Breast epithelium (tissue), 4 donors: ENCODE measurements at regions not wholly inside any gene's neighbourhood (a gene's known extent, or its start where the extent isn't known, plus 50 kb on each side); places are given as distances from the start of the nearest gene placed in this dataset.

ENCODE experiments used
- DNase-seq, 2 donors: peaks; one replicate each; pipeline ENCODE4 v3.0.0-alpha.2; 2019; ENCODE audit warnings: low spot score in 2 of 2
- H3K27ac ChIP-seq, 2 donors: fragments of 200-600 bp; sonication (generic) in 1 of 2; one replicate each; pipeline ENCODE4 v1.5.1; 2016 to 2019; ENCODE audit warnings: mild to moderate bottlenecking in 1 of 2
- H3K27me3 ChIP-seq, 2 donors: fragments of 200-600 bp; sonication (generic) in 1 of 2; one replicate each; pipeline versions ENCODE4 v1.5.1 to v1.6.0; 2017 to 2019; ENCODE audit warnings: control low read depth in 1 of 2, mild to moderate bottlenecking in 1 of 2
- H3K36me3 ChIP-seq: fragments of 200-600 bp; one replicate; pipeline ENCODE4 v1.5.1; 2019
- H3K4me1 ChIP-seq, 2 donors: fragments of 200-600 bp; sonication (generic); one replicate each; pipeline ENCODE4 v1.5.1; 2016 to 2019; ENCODE audit warnings: control low read depth in 1 of 2
- H3K4me3 ChIP-seq, 3 donors: fragments of 200-600 bp; sonication (generic); 1 replicate in 2 of 3; 2 replicates in 1 of 3; pipeline ENCODE4 v1.5.1; 2016 to 2019; ENCODE audit warnings: mild to moderate bottlenecking in 3 of 3, moderate library complexity in 2 of 3
- H3K9me3 ChIP-seq, 2 donors: fragments of 200-600 bp; sonication (generic) in 1 of 2; one replicate each; pipeline ENCODE4 v1.5.1; 2016 to 2019; ENCODE audit warnings: control low read depth in 1 of 2
- POLR2A ChIP-seq: fragments of 450-650 bp; IDR thresholded peaks from one replicate; pipeline ENCODE4 v1.6.1; 2016; ENCODE audit warnings: antibody characterized with exemption, mild to moderate bottlenecking, moderate library complexity
- POLR2AphosphoS5 ChIP-seq, 3 donors: sonication (generic); formaldehyde crosslinking; IDR thresholded peaks; one replicate each; pipeline ENCODE4 v1.6.1; 2017; ENCODE audit warnings: antibody characterized with exemption in 3 of 3
- intact Hi-C: fragments of 100-400 bp; cut with DNase I; formaldehyde crosslinking; loops from one replicate; pipeline ENCODE4 v1.15.1; 2023; ENCODE audit warnings: low total_unique reads
- TF ChIP-seq, protein P1 (sequence below), 3 donors: fragments of 450-650 bp; IDR thresholded peaks; one replicate each; pipeline ENCODE4 v1.5.1; 2016 to 2017; ENCODE audit warnings: antibody characterized with exemption in 3 of 3, mild to moderate bottlenecking in 3 of 3, moderate library complexity in 3 of 3

- intact Hi-C loops, result no loop called here
- Histone ChIP-seq H3K27ac (no peak overlapping the region), H3K4me3 (no peak overlapping the region), H3K4me1 (no peaks in the 10 kb centered on the region), H3K9me3 (no peaks in the 10 kb centered on the region), H3K27me3 (no peaks in the 10 kb centered on the region), H3K36me3 (no peaks in the 10 kb centered on the region)
- TF ChIP-seq, protein P1, sequence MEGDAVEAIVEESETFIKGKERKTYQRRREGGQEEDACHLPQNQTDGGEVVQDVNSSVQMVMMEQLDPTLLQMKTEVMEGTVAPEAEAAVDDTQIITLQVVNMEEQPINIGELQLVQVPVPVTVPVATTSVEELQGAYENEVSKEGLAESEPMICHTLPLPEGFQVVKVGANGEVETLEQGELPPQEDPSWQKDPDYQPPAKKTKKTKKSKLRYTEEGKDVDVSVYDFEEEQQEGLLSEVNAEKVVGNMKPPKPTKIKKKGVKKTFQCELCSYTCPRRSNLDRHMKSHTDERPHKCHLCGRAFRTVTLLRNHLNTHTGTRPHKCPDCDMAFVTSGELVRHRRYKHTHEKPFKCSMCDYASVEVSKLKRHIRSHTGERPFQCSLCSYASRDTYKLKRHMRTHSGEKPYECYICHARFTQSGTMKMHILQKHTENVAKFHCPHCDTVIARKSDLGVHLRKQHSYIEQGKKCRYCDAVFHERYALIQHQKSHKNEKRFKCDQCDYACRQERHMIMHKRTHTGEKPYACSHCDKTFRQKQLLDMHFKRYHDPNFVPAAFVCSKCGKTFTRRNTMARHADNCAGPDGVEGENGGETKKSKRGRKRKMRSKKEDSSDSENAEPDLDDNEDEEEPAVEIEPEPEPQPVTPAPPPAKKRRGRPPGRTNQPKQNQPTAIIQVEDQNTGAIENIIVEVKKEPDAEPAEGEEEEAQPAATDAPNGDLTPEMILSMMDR (IDR thresholded peaks at IDR 0.05), result no peak
- TF ChIP-seq POLR2AphosphoS5 (IDR thresholded peaks at IDR 0.05) (no peak), POLR2A (no peak)
- DNase-seq, result no peak
Observed at GRCh38 chr21:35692311-35692710, 368.0 kb downstream of the SETD4 start.

DNA sequence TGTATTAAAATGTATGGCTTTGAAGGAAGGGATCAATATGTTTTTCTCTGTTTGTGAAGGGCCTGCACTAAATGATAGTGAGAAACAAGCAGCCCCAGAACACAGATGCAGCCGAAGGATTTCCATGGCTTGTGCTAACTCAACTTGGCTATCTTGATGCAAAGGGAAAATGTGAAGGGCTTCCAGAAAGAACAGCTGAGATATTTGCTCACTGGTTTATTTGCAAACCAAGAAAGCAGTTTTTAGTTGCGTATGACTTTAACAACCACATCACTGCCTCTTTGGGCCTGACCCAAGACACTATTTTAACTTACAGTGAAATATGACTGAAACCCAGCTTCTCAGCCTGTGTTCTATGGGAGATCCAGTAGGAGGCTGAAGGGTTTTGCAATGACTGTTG, 369.9 kb downstream of the SETD4 start:
- TF ChIP-seq POLR2A (no peak), POLR2AphosphoS5 (IDR thresholded peaks at IDR 0.05) (no peak)
- TF ChIP-seq, protein P1 (IDR thresholded peaks at IDR 0.05), result no peak
- intact Hi-C loops, result no loop called here
- H3K27me3 ChIP-seq, result no peaks in the 10 kb centered on the region
- no peak overlapping the region for H3K27ac ChIP-seq
- no peaks in the 10 kb centered on the region for H3K36me3 ChIP-seq
- H3K4me1 ChIP-seq, result no peaks in the 10 kb centered on the region
- no peaks in the 10 kb centered on the region for H3K9me3 ChIP-seq
- no peak overlapping the region for H3K4me3 ChIP-seq
- no peak for DNase-seq

DNA sequence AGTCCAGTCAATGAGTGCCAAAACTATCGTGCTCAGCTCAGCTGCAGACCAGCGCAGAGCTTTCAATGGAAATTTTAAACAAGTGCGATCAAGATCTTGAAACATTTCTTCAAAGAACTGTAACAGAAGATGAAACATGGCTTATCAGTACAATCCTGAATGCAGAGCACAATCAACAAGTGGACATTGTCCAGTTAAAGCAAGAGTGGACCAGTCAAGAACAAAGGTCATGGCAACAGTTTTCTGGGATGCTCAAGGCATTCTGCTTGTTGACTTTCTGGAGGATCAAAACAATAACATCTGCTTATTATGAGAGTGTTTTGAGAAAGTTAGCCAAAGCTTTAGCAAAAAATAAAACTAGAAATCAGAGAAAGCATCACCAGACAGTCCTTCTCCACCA, 374.2 kb downstream of the SETD4 start:
- H3K27ac ChIP-seq, result no peak overlapping the region
- H3K4me3 ChIP-seq, result no peak overlapping the region
- TF ChIP-seq POLR2AphosphoS5 (IDR thresholded peaks at IDR 0.05) (no peak), POLR2A (no peak)
- TF ChIP-seq, protein P1 (IDR thresholded peaks at IDR 0.05), result no peak
- H3K9me3 ChIP-seq, result no peaks in the 10 kb centered on the region
- H3K36me3 ChIP-seq, result no peaks in the 10 kb centered on the region
- no peaks in the 10 kb centered on the region for H3K4me1 ChIP-seq
- DNase-seq, result no peak
- H3K27me3 ChIP-seq, result no peaks in the 10 kb centered on the region
- intact Hi-C loops, result no loop called here

GRCh38 chr21:35683664-35684304, 376.5 kb downstream of the SETD4 start:
- TF ChIP-seq POLR2AphosphoS5 (IDR thresholded peaks at IDR 0.05) (no peak), POLR2A (no peak)
- TF ChIP-seq, protein P1 (IDR thresholded peaks at IDR 0.05), result no peak
- DNase-seq, result no peak
- Histone ChIP-seq H3K36me3 (no peaks in the 10 kb centered on the region), H3K27ac (no peak overlapping the region), H3K27me3 (no peaks in the 10 kb centered on the region), H3K4me3 (no peak overlapping the region), H3K4me1 (no peaks in the 10 kb centered on the region), H3K9me3 (no peaks in the 10 kb centered on the region)
- intact Hi-C loops, result no loop called here

DNA sequence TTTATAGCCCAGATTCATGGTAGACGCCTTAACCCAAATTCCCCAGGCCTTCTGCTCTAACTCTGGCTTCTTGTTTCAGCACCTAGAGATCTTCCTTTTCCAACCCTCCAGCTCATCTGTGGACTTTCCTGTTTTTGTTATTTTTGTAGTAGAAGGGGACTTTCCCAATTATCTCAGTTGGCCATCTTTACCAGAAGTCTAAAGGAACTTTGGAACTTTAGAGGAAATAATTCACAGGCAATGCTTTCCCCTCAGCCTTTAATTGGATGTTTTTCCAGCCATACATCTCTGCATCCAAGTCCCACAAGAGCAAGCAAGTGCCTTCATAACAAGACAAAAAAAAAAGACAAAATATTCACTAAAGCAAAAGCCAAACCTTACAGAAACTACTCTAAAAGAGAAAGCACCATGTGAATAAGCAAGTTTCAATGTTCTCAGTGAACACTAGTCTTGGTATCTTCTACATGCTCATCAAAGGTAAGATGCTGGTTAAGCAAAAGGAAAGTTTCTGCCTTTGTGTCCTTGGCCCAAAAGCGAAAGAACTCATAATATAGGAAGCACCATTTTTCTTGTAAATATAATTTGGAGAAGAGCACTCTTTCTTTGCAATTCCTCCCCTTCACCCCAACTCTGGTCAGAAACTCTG, 377.3 kb downstream of the SETD4 start:
- Histone ChIP-seq H3K27me3 (no peaks in the 10 kb centered on the region), H3K27ac (no peak overlapping the region), H3K4me1 (peaks cover 0 to under 1% of the 10 kb centered on the region in 2 donors), H3K36me3 (no peaks in the 10 kb centered on the region), H3K9me3 (no peaks in the 10 kb centered on the region), H3K4me3 (no peak overlapping the region)
- intact Hi-C loops, result no loop called here
- TF ChIP-seq POLR2A (no peak), POLR2AphosphoS5 (IDR thresholded peaks at IDR 0.05) (no peak)
- TF ChIP-seq, protein P1 (IDR thresholded peaks at IDR 0.05), result no peak
- DNase-seq, result no peak
